Activated CD4-positive, alpha-beta T cell treated with anti-CD3 and anti-CD28 coated beads, Interleukin-10, Interleukin-2, amounts not matched to agents 100 ng/mL and 50 ng/mL, durations not matched to agents 16 hours and 8 hours (primary cell): ENCODE measurements at regions not wholly inside any gene's neighbourhood (a gene's known extent, or its start where the extent isn't known, plus 50 kb on each side); places are given as distances from the start of the nearest gene placed in this dataset.

Experiments
- DNase-seq: peaks from one replicate; pipeline ENCODE4 v3.0.0-alpha.2; 2020

DNA sequence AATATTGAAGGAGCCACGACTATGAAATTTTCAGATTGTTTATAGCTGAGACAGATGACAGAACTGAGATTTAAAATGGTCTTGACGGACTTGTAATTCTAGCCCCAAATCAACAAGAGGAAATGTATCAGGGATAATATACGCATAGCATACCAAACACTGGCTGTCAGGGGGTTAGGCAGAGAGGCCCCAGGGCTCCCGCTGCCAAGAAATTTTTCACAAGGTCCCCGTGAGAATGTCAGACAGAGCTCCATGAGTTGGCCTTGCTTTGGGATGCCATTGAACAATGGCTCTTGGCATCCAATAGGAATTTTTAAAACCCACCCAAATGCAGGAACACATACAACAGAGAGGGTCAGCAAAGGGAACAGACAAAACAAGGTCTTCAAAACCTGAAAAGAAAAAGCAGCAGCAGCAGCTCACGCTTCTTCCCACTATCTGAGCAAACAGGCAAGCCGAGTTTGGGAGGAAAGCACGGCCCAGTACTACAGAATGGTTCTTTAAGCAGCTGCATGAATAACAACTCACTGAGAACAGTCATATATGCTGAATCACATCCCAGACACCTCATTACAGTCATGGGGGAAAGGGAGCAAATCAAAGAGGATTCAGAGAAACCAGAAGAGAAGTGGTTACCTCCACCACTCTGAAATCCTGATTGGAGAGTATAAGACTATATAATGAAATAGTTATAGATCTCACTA, 445.6 kb downstream of the RND3 start:
- no peak for DNase-seq

GRCh38 chr2:150036622-150037021, 449.0 kb upstream of the MMADHC start:
- DNase-seq, result no peak

DNA sequence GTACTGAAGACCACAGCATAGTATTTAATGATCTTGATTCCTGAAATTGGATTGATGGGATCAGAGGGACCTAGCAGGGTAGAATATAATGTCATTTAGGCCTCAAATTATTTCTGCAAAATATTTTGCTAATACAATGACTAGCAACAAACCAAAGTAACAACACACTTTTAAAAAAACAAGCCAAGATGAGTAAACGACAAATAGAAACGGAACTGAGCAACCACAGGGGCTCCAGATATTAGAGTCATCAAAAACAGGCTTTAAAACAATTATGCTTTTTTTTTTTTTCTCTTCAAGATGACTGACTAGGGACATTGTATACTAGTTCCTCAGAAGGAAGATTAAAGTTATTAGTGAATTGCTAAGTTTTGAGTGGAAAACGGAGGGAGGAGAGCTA, 447.1 kb upstream of the MMADHC start:
- no peak for DNase-seq

- DNase-seq, result no peak
Measured at GRCh38 chr2:150030436-150031190, 443.0 kb upstream of the MMADHC start.

DNA sequence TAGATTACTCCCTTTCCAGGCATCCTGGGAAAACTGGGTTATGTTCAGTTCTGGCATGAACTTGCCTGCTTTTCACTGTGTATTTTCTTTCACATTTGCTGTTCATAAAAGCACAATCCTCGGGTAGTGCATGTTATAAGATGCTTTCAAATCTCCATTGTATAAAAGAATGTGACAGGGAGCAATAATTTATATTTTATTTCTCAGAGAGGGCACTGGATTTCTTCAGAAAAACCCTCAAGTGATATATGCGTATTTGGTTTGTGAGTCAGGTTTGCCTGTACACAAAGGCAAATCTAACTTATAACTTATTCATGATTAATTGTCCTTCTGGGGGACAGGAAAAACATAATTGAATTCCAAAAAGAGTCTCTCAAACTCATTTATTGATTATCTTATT, 440.7 kb upstream of the MMADHC start:
- no peak for DNase-seq

DNA sequence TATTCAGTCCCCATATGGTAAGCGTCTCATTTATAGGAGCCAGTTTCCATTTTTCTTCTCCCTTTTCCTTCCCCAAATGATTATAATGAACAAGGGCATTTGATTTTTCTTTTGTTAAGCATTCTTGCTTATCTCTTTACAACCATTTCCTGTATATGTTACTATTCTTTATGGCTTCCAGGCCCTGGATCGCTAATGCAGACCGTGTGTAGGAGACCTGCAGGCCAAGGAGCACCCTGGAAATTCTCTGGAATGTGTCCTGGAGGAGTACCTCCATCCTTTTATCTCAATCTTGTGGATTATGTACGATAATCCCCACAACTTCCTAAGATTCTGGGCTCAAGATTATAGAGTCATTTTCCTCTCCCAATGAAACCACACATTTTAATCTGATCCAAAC, 439.6 kb upstream of the MMADHC start:
- DNase-seq, result no peak

- DNase-seq, result no peak
Measured at GRCh38 chr2:150023663-150024062, 436.1 kb upstream of the MMADHC start.

DNA sequence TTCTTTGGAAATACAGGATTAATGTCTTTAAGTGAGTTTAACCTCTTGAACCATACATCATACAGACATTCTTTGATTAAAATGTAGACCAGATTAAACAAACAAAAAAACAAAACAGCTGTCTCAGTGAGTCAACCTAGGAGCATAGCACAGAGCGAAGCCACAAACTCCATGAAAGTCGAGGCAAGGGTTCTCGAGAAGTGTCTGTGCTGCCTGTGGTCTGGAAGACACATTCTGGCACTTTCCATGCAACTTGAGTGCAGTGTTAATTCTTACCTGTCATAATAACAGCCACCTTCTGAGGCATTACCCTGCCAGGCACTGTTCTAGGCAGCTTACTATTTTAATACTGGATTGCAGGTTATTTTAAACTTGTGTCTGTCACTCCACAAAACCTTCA, 435.5 kb upstream of the MMADHC start:
- peak; percentile 1 for DNase-seq

DNA sequence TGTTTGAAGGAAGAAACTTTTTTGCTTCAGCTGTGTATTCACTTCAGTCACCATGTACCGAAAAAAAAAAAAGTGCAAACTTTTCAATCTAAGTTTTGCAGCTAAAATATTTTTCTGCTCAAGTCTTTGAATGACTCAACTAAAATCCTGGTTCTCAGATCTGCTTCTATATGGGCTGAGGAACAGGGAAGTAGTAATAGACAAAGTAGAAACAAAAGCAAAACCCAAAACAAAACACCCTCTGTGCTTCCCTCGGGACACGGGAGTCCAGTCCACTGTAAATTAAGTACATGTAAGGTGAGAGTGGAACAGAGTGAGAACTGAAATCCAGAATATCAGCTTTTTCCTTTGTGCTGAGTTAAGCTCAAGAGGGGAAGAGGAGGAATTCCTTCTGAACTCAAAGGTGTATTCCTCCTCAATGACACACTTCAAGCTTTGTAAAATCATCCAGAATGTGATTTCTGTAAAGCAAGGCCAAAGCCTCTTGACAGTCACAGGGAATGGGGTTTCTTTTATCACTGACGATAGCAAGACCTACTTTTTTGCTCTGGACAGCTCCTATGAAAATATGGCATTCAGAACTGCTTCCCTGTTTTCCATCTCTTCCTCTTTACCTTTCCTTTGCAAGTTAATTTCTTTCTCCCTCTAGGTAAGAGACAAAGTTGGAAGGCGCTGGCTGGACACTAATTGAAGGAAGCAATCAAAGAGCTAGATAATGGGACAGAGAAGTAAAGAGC, 433.5 kb upstream of the MMADHC start:
- no peak for DNase-seq

DNA sequence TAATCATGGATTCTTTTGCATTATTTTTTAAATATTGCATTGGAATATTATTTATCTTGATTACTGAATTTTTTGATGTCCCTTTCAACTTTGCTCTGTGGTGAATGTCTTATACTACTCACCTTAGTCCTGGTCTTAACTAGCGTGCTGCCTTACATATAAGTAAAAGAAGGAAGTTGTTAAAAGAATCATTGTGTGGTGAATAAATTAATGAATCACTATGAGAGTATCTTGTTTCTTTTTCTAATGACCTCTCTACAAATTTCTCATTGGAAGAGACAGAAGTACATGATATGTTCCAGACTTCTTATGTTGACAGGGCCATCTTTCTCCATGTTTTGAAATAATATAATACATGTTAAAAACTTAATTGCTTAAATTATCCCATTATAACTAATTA, 432.6 kb upstream of the MMADHC start:
- no peak for DNase-seq

DNA sequence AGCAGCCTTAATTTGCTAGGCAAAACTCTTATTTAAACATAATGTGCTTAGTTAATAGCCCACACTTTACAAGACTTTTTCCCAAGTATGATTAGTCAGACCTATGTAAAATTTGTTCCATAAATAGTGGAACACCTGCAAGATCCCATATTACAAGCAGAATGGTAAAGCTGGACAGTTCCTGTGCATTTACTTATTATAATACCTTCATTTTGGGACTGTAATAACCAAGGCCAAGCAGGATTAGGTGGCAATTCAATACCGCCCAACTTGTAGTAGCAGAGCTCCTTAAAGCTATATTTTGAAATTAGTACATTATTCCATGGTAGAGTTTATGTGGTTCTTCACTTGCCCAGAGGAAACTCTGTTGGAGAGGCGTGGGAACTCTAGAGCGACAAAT, 431.5 kb upstream of the MMADHC start:
- no peak for DNase-seq

GRCh38 chr2:150012986-150013385, 425.4 kb upstream of the MMADHC start:
- DNase-seq, result no peak

- DNase-seq, result no peak
Measured at GRCh38 chr2:150011161-150011730, 423.7 kb upstream of the MMADHC start.

- no peak for DNase-seq
Measured at GRCh38 chr2:150008901-150009300, 421.3 kb upstream of the MMADHC start.

DNA sequence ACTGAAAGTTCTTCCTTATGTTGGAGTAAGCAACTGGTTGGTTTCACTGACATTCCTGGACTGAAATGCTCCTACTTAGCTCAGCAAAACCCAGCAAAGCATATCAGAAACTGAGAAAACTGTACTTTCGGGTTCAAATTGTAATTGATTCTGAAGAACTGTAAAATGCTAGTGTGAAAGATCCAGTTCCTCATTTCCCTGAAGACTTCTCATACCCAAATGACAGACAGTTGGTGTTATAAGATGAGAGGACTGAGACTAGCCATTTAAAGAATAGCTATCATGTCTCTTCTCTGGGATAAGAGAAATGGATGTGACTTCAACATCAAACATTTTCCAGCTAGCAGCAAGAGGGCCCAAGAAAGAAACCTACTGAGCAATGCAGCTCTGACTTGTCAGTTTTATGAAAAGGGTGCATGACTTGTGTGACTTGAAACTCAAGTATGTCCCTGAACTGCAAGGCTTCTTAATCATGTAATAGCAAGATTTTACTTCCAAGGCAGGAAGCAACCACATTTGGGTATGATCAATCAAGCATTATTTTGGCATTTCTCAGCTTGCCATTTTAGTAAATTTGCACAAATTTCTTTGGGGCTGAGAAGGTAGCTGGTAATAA, 420.3 kb upstream of the MMADHC start:
- DNase-seq, result no peak

- DNase-seq, result no peak
Measured at GRCh38 chr2:150006591-150006990, 419.0 kb upstream of the MMADHC start.

GRCh38 chr2:150003544-150003943, 416.0 kb upstream of the MMADHC start:
- DNase-seq, result no peak

DNA sequence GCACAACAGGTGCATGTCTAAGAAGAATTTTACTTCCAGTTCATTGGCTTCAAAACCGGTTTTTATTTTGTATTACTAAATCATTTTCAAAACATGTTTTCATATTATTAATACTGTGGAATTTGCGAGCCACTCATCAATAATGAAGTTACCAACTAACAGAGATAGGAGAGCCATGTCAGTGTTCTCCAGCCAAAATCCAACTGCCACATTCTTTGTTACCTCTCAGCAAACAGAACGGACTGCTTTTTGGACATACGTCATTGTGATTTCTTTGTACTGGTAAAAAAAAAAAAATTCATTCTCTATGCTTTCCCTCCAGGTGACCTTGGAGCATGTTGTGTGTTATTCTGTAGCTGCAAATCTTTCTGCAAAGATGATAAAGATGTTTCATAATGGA, 414.2 kb upstream of the MMADHC start:
- DNase-seq, result no peak

DNA sequence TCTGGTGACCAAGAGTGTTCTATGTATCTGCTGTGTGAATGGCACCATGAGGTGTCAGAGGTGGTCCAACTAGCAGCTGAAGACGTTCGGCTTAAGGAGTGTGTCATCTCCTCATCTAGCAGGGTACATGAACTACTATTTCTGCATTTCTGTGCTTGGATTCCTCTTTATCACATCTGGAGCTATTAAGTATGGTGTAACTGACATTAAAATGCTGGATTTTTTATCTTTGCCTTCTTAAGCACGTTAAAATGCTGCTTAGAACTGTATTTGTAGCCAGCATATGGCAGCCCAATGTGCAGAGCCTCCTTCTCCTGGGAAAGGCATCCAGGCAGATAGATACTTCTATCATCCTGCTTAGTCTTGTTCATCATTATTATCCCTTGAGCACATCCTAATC, 409.3 kb upstream of the MMADHC start:
- DNase-seq, result no peak

GRCh38 chr2:149994057-149994728, 406.6 kb upstream of the MMADHC start:
- DNase-seq, result no peak

DNA sequence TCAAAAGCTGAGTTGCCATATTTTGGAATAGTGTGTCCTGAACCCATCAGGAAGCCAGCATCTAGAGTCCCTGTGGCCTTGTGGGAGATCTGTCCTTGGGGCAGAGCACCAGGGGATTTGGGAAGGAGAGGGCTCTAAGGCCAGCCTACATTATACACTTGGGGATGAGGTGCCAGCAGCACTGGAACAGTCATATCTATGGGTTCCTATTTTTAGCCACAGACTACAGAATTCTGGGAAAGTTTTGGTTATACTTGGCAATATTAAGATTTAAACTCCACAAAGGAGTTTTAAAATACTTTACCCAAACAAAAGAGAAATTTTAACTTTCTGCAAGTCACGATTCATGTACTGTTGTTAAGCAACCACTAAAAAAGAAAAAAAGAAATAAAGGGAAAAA, 405.7 kb upstream of the MMADHC start:
- no peak for DNase-seq

DNA sequence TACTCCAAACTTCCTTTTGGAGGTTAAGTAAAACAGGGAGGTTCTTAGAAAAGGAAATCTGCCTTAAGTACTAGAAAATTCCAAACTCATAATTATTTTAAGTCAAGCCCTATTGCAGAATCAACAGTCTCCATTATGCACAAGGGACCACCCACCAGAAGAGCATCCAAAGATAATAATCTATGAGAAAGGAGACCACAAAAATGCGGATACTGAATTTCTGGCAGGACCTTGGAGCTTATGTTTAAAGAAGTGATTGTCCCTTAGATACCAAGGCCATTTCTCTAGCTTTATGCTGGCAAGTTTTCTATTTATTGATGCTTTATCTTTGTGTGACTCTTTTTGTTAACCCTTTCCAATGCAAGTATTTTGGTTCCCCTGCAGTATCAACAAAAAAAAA, 404.0 kb upstream of the MMADHC start:
- DNase-seq, result no peak

- no peak for DNase-seq
Measured at GRCh38 chr2:149990965-149991364, 403.4 kb upstream of the MMADHC start.
